Cardiac fibroblast (primary cell): ENCODE measurements at regions not wholly inside any gene's neighbourhood (a gene's known extent, or its start where the extent isn't known, plus 50 kb on each side); places are given as distances from the start of the nearest gene placed in this dataset.

Experiments
- DNase-seq, 2 donors: peaks; one replicate each; pipeline versions ENCODE4 v3.0.0 to v3.0.0-alpha.2; 2010; ENCODE audit warnings: low read depth in 2 of 2
- H3K4me3 ChIP-seq, 2 donors: replicated peaks in 1 of 2; 1 replicate in 1 of 2; 2 replicates in 1 of 2; pipeline ENCODE4 v1.5.1; 2011; ENCODE audit warnings: low read depth in 2 of 2, low read length in 2 of 2, mild to moderate bottlenecking in 2 of 2, moderate library complexity in 1 of 2
- TF ChIP-seq, protein P1 (sequence below): IDR thresholded peaks from one replicate; pipeline ENCODE4 v1.5.1; 2011; ENCODE audit warnings: low read depth, mild to moderate bottlenecking, low read length, inconsistent platforms

DNA sequence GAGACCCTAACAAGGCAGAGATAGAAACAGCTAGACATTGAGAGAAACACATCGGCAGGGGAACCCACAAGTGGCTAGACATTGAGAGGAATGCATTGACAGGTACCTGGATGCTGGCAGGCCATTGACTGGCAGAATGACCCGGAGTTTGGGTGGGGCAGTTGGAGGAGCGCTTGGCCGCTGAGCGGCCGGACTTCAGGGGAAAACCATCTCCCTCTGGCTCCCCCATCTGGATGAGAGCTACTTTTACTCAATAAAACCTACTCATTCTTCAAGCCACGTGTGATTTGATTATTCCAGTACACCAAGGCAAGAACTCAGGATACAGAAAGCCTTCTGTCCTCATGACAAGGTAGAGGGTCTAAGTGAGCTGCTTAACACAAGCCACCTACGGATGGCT lies 473.4 kb downstream of the SLITRK5 start:
- DNase-seq: no peak
- H3K4me3 ChIP-seq: no peak overlapping the region
- TF ChIP-seq, protein P1, sequence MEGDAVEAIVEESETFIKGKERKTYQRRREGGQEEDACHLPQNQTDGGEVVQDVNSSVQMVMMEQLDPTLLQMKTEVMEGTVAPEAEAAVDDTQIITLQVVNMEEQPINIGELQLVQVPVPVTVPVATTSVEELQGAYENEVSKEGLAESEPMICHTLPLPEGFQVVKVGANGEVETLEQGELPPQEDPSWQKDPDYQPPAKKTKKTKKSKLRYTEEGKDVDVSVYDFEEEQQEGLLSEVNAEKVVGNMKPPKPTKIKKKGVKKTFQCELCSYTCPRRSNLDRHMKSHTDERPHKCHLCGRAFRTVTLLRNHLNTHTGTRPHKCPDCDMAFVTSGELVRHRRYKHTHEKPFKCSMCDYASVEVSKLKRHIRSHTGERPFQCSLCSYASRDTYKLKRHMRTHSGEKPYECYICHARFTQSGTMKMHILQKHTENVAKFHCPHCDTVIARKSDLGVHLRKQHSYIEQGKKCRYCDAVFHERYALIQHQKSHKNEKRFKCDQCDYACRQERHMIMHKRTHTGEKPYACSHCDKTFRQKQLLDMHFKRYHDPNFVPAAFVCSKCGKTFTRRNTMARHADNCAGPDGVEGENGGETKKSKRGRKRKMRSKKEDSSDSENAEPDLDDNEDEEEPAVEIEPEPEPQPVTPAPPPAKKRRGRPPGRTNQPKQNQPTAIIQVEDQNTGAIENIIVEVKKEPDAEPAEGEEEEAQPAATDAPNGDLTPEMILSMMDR: no peak

DNA sequence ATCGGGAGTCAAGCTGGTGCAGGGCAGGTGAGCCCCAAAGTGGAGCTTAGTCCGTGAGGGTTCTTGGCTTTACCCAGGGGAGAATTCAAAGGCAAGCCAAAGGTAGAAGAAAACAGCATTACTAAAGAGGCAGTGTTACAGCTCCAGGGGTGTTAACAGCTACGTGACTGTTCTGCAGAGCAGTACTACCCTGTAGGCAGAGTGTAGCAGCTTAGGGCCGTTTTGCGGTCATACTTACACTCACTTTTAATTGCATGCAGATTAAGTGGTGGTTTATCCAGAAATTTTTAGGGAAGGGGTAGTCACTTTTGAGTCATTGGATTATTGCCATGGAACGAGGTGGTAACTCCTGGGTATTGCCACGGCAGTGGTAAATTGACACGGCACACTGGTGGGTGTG lies 482.2 kb downstream of the SLITRK5 start:
- no peak for DNase-seq
- TF ChIP-seq, protein P1: no peak
- no peak overlapping the region for H3K4me3 ChIP-seq

DNA sequence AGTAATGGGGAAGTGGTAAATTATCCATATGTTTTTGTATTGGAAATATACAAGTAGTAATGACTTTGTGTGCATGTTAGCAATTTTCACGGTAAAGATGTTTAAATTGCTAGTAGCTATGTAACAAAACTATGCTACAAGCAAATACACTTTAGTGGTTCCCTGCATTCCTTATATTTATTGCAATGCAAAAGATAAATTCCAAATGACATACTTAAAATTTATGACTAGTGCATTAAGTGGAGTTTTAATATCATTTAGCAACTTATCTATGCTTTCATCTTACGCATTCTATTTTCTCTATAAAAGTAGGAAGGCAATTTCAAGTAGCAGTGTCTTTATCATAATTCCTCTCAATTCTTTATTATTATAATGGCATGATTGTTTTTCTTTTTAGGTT lies 482.8 kb downstream of the SLITRK5 start:
- H3K4me3 ChIP-seq: no peak overlapping the region
- TF ChIP-seq, protein P1: no peak
- DNase-seq: no peak

DNA sequence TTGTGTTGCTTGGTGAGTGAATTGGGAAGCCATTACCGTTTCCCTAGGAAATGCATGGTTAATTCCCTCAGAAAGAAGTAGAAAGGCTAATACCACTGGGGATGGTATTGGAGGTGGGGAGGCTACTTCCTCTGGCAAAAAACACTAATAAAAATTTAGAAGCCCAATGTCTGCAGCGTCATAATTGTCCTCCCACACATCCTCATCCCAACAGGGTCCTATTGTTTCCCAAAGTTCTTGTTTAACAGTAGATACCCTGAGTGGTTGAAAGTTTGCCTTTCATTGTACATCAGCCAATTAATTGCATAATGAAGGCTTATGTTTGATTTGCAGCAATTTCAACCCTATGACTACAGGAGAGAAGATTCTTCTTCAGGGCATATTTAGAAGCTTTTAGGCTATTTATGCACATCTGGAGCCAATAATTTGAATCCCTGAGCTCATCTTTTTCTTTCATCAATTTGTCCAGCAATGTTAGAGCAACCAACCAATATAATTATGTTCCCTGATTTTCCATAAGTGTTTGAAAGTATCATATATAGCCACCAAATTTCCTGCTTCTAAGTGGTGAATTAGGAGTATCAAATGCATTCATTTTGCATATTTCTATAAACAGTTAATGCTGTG lies 491.0 kb downstream of the SLITRK5 start:
- H3K4me3 ChIP-seq: no peak overlapping the region
- TF ChIP-seq, protein P1: no peak
- no peak for DNase-seq

DNA sequence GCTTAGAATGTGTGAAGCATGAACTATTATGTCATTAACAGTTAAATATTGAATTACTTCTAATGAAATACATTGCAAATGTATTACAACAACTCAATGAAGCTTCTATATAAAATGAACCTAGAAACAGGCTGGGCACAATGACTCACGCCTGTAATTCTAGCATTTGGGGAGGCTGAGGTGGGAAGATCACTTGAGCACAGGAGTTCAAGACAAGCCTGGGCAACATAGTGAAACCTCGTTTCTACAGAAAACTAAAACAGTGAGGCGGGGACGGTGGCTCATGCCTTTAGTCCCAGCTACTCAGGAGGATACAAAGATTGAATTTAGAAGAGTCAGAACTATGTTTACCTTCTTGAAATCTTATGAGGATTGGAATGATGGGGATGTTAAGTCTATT lies 505.1 kb downstream of the SLITRK5 start:
- TF ChIP-seq, protein P1: no peak

DNA sequence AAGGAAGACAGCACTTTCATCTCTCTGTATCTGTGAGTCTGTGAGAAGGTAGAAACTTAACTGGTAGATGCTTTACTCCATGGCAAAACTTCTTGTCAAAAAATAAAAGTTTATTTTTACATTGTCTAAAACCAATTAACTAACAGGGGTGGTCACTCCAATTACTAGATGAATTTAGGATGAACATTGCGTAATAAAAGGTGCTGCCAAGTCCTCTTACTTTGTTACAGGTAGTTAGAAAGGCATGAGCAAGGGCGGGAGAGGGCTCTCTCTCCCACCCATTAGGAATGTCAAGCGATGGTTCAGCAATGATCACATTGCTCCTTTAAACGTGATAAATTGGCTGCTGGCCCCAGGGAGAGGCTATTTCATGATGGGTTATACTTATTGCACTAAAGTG lies 512.3 kb downstream of the SLITRK5 start:
- H3K4me3 ChIP-seq: no peak overlapping the region
- no peak for DNase-seq
- TF ChIP-seq, protein P1: no peak

More for the DNA sequence above, 505.1 kb downstream of the SLITRK5 start:
- H3K4me3 ChIP-seq: no peak overlapping the region
- DNase-seq: no peak

DNA sequence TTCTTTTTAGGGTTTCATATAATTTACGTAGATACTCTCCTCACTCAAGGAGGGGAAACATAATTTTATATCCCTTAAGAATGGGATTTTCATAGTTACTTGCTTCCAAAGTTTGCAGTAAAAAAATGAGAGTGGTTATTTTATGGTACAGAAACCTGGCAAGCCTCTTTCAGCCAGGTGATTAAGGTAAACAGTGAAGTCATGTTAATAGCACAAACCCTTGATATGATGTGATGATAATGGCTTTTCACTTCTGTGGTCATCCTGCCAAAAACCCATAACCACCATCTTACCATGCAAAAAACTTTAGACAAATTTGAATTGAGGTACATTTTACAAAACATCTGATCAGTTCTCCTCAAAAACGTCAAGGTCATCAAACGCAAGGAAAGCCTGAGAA lies 517.8 kb downstream of the SLITRK5 start:
- TF ChIP-seq, protein P1: no peak
- DNase-seq: no peak

More for the DNA sequence above, 517.8 kb downstream of the SLITRK5 start:
- no peak overlapping the region for H3K4me3 ChIP-seq
